ENCODE measurements at regions not wholly inside any gene's neighbourhood (a gene's known extent, or its start where the extent isn't known, plus 50 kb on each side); places are given as distances from the start of the nearest gene placed in this dataset.
A peak's percentile ranks its signal among the peaks of the same experiment; 100 is the strongest.

- no peak for DNase-seq (ENCODE audit: low read depth)
Measured at GRCh38 chrX:14173873-14174272, 144.2 kb upstream of the GEMIN8 start.

GRCh38 chrX:14164828-14165227 is 135.1 kb upstream of the GEMIN8 start:
- DNase-seq (ENCODE audit: low read depth), result no peak

GRCh38 chrX:14125462-14125861 is 95.8 kb upstream of the GEMIN8 start:
- no peak for DNase-seq (ENCODE audit: low read depth)

GRCh38 chrX:14124562-14124961 is 94.9 kb upstream of the GEMIN8 start:
- DNase-seq (ENCODE audit: low read depth), result no peak

- DNase-seq (ENCODE audit: low read depth), result peak; percentile 54
Measured at GRCh38 chrX:14095702-14096101, 66.0 kb upstream of the GEMIN8 start.

- DNase-seq (ENCODE audit: low read depth), result no peak
Measured at GRCh38 chrX:14094191-14094590, 64.5 kb upstream of the GEMIN8 start.

GRCh38 chrX:14084466-14084865 is 54.8 kb upstream of the GEMIN8 start:
- DNase-seq (ENCODE audit: low read depth), result no peak

- no peak for DNase-seq (ENCODE audit: low read depth)
Measured at GRCh38 chrX:14083783-14084182, 54.1 kb upstream of the GEMIN8 start.

- no peak for DNase-seq (ENCODE audit: low read depth)
Measured at GRCh38 chrX:14079891-14080430, 50.3 kb upstream of the GEMIN8 start.
